Right kidney (tissue), 1 donor: ENCODE measurements at regions not wholly inside any gene's neighbourhood (a gene's known extent, or its start where the extent isn't known, plus 50 kb on each side); places are given as distances from the start of the nearest gene placed in this dataset.

Experiments
- DNase-seq: peaks from one replicate; pipeline ENCODE4 v3.0.0-alpha.2; 2016

DNA sequence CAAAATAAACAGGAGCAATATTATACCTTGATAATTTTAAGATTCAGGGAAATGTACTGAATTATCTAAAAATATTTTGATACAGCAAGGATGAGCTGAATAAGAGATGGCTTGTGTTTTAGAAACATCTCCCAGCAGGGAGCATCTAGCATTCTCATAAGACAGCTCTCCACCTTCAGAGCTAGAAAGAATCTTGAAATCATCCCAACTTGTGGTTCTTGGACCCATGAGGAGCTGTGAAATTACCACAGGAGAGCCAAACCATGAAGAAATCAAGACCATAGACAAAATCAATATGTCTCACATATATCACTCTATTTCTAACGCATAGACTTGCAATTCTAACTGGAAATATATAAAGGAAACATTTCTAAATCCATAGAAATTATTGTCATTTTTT, 210.6 kb upstream of the DKK2 start:
- DNase-seq = no peak

DNA sequence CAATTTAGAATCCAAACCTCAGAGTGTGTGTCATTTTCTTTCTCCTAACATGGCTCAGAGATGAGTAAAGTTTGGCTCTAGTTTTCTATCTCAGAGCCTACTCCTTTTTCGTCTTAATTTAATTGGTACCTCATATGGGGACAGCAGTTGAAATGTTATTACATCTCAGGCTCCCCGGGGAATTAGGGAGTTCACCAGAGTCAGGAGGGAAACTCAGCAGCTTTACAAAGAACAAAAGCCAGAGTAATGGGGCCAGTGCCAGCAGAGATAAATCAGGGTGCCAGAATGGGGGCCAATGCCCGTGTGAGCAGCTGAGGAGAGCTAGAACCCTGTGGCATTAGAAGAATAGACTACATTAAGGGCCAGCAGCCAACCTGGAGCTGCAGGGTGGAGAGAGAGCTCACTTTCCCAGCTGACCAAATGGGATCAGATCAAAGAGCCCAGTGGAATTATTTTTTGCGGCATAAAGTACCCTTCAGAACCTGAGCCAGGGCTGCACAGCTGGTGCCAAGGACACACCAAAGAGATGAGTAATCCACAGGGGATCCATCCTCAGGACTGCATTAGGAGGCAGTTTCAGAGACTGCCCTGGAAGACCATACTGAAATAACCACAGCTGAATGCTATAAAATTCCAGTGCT, 207.1 kb upstream of the DKK2 start:
- DNase-seq = no peak

DNA sequence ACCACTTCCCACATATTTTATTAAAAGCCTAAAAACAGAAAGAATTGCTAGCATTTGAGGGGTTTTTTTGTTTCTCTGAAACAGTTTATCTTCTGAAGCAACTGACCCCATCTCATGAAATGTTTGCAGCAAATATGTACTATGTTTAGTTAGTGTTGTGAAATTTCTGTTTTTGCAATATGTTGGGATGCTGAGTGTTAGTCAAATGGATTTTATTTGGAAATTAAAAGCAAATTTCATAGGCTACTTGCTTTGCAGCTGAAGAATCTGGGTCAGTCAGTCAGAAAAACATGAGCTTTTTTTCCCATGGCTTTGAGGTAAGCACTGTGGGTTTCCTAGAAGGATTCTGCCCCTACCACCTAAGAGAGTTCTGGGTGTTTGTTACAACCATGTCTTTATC, 184.9 kb upstream of the DKK2 start:
- no peak for DNase-seq

DNA sequence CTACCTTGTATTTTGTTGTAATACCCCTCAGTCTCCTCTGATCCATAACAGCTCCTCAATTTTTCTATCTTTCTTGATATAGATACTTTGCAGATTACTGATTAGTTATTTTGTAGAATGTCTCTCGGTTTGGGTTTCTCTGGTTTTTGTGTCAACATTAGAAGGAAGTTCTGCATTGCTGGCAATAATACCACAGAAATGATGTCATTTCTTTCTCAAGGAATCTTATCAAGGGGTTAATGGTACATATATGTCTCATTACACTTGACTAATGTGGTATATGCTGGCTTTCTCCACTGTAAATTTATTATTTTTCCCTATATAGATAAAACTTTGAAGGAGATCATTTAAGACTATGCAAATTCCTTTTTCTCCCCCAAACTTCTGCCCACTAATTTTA, 183.6 kb upstream of the DKK2 start:
- DNase-seq = no peak

DNA sequence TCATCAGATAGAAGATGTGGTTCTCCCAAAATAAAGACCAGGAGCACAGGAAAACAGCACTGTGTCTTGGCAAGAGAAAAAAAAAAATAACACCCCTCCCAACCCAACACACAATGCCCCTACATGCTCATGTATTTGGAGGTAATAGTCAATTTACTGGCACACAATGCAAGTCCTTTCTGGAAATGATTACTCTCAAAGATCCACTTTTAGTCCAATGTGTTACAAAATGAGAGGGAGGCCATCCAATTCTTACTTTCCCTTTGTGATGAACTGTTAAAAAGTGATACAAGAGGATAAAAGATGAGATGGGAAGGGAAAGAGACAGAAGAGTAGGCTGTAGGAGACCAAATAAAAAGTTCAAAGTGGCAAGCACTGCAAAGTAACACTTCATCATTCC, 180.3 kb upstream of the DKK2 start:
- DNase-seq = no peak

DNA sequence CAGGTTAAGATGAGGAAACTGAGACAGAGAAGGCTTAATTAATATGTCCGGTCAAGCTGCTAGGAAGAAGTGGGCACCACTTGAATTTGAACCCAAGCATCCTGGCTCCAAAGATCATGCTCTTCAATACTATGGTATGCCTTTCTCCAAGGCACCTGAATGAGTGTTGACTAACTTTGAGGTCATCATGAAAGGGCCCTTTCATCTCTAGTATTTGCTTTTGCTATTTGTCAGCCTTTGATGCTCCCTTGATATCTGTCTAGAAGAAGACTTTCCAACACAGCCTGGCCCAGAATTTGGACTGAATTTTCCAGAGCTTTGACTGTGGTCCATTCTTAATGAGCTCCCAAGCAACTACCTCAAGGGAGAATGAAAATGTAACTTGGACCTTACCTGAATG, 179.1 kb upstream of the DKK2 start:
- no peak for DNase-seq

DNA sequence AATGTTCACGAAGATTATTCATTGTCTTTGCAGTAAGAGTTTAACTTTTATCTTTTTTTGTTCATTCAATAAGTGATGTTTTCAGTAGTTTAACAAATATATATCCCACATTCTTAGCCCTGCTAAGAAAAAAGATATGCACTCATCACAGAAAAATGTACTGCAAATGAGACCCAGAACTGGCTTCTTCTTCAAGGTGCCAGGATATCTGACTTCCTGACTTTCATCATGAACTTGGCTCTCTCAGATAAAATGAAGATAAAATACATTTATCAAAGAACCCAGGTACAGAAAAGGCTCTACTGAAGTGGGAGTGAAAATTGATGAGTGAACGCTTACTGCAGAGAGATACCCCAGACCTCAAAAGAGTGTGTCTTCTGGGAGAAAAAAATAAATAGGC, 177.8 kb upstream of the DKK2 start:
- DNase-seq = no peak

DNA sequence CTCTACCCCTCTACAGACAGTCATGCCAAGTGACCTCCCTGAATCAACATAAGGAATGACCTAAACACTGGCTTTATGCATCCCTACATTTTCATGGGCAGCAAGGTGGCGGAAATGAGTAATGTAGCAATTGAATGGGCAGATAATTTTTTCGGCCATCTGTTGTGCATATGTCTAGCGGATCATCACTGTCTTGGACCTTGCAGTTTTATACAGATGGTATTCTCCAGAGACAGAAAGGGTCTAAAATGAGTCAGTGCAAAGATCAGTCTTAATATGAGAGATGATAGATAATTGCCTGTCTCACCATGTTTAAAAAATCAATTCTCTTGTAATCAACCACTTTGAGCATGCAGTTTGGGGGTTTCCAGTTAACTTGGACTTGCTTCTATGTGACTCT, 177.3 kb upstream of the DKK2 start:
- DNase-seq = no peak

DNA sequence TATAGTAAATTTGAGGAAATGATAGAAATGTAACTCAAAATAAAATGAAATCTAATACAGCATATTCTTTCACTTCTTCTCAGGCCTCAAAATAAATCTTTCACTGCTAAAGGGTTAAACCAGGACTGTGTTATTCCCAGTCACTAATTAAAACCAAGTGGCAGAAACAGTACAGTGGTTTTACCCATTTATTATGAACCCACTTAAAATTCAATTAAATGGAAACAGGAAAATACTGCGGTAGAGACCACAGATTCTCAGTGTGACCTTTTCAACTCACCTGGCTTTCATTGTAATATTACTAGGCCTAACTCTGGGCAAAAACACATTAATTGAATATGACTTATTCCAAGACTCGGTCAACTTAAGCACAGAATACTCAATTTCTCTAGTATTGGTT, 176.5 kb upstream of the DKK2 start:
- no peak for DNase-seq

DNA sequence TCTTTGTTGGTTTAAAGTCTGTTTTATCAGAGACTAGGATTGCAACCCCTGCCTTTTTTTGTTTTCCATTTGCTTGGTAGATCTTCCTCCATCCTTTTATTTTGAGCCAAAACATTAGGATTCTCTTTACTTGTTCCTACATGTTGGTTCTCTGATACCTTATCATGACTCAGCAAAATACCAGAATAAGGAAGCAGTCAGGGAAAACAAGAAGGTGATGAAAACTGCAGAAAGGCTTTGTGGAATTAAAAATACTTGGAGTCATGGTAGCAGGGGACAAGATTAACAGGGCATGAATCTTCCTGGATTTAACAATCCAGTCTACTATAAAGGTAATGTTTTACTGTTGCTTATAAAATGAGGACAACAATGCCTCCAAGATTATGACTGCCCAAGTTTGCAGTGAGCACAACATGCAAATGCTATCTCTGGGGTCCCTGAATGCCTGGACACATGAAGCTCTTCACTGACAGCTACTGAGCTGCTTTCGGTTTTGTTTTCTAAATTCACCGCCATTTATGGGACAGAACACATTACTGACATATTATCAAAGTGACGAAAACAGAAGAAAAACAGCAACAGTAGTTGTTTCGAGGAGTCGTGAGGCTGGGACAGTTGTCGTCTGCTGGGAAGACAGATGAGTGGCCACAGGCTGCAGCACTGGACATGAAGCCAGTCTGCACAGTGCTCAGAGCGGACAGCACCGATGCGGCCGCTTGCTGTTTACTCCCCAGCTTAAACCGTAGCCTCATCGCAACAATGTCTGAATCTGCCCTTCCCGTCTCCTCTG, 174.5 kb upstream of the DKK2 start:
- no peak for DNase-seq

DNA sequence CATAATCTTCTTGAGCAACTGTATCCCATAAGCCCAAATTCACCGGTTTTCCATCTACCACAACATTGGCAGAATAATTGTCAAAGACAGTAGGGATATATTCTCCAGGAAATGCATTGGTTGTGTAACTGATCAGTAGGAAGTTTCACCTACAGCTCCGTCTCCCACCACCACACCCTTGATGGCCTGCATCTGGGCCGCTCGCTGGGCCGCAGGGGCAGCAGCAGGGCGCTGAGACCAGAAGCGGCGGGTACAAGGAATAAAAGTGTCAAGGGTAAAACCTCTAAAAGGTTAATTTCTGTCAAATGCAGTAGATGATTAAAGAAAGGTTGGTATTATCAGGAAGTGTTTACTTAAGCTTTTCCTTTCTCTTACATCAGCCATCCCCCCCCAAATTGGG, 167.6 kb upstream of the DKK2 start:
- no peak for DNase-seq

DNA sequence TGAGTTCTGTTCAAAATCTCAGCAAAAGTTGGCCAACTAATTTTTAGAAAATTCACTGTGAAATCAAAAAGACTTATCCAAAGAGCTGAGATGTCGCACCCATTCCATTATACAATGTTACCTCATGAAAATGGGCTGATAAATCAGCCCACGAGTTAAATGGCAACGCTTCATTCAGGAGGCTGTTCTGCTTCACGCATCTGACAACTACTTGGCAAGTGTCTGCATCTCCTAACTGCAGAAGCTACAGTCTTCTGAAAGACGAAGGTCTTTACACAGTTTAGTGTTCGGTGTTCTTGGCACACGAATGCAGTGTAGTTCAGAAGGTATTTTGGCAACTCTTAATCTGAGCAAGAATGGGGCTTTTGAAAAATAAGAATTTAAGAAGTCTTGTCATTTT, 166.6 kb upstream of the DKK2 start:
- DNase-seq = no peak

DNA sequence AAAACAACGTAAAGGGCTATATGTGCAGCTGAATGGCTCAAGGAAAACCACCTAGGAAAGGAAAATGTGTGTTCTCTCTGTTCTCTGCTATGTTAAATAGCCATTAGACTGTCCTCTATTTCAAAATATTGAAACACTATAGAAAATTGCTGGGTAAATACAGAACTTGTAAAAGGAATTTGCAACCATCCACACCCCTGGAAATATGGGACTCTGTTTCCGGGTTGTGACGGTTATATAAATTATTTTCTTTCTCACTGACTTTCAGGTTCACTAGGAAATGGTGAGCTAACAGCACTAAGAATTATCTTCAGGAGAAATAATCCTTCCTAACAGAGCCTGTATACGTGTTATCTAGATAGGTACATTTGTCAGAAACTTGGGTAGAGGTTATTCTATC, 161.0 kb upstream of the DKK2 start:
- DNase-seq = no peak

DNA sequence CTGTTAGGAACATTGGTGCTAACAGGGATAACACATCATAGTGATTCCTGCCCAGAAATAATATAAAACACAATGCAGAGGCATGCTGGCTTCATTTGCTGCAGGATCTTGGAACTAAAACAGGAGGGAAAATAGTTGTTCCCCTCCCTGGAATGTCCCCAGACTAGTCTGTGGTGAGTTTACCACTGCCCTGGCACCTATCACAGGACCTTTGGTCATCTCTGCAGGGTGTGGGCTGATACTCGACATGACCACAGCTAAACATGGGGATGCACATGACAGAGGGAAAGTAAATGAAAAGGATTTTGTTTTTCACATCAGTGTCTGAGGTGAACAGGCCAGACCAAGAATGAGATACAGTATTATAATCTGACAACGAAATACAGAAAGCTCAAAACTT, 160.2 kb upstream of the DKK2 start:
- no peak for DNase-seq

DNA sequence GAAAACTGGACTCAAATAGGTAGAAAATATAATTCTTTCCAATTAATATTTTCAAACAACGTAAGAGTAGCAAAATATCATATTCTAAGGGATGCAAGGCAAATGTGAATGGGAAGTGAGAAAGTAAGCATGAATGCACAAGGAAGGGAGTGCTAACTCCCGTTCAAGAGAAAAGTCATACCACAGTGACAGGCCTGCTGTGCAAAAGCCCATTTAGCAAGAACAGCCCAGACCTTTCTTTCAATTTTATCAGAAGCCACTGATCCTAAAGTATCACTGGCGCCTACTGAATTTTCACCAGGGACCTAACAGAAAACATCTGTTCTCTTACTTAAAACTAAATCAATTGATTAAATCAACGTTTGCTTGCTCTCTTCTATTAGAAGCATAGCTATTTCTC, 157.9 kb upstream of the DKK2 start:
- no peak for DNase-seq

DNA sequence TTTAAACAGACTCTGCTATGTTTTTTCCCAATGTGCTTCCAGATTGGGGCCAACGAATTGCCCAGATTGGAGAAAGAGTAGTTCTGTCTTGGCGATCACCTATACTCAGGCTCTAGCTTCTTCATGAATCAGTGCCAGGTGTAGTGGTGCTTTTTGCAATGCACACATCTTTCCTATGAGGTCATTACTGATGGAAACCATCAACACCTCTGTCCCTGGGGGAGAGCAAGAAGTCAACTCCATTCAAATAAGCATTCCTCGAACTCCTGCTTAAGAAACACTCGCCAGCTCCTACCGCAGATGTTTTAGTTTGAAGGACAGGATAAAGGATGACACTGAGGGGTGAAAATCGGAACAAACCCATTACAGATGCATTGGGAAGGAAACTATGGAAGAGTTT, 156.5 kb upstream of the DKK2 start:
- DNase-seq = no peak

DNA sequence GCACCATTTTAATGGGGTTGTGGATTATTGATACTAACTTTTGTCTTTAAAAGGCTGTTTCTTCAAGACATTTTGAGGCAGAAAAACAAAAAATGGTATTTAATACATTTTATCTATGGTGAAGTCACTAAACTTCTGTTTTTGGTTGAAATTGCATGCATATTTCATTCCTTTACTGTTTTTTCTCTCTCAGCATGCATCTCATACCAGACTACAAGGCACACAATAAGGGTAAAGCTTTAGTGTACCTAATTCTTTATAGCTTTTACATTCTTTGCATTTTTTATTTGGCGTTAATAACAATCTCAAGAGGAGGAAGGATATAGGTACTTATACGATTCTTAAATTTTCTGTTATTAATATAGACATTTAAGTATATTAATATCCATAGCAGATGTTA, 151.0 kb upstream of the DKK2 start:
- DNase-seq = no peak

DNA sequence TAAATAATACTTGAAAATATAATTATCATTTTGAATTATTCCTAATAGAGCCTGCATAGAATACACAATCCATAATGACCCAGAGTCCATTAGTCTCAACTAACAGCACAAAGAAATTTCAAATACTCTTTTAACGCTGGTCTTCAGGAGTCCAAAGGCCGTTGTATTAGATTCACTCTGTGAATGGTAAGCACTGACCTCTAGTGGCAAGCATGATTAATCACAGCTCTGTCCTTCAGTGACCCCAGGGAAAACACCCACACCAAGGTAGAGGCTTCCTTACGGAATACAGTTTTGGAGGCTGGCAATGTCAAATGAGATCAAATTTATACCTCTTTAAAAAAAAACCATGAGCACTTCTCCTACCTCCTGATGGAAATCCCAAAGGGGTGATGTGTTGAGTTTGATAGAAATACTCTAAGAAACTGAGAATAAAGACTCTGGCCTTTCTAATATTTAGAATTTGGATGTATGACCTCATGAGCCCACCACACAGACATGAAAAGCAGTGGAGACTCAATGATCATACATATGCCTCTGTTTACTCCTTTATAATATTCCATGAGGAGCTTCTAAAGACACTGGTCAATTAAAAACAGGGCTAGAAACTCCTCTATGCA, 147.2 kb upstream of the DKK2 start:
- DNase-seq = peak; percentile 2

DNA sequence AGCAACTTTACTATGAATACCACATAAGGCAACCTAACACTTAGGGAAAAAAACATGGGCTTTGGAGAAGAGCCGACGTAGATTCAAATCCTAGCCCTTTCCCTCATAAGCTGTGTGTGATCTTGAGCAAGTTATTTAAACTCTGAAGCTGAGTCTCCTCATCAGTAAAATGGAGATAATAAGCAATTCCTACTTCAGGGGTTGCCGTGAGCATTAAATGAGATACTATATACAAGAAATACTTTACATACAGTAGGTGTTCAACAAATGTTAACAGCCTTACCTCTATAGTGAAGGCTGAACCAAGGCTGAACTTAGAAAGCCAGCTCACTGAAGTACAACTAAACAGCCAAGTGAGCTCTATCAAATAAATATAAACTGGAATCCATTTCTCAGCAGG, 146.2 kb upstream of the DKK2 start:
- no peak for DNase-seq

DNA sequence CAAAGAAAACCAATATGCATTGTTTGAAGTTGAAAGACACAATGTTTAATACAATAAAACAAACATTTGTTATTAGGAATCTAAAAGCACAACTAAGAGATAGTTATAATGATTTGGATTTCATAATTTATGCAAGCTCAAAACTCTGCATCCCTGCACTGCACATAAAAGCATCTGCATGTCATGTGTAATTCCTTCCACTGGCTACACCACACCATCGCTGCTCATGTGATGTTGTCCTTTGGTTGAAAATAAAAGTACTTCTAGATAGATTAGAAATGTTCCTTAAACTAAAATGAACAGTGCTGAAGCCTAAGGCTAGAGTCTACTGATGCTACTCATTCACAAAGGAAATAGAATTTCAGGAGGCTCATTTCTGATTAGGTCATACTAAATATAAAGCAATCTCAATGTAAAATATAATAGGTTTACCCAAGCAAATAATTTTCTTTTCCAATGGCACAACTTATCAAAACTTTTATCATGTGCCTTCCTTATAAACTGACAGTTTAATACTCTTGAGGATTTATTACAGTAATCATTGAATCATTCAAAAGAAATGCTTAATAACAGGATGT, 130.8 kb upstream of the DKK2 start:
- no peak for DNase-seq

DNA sequence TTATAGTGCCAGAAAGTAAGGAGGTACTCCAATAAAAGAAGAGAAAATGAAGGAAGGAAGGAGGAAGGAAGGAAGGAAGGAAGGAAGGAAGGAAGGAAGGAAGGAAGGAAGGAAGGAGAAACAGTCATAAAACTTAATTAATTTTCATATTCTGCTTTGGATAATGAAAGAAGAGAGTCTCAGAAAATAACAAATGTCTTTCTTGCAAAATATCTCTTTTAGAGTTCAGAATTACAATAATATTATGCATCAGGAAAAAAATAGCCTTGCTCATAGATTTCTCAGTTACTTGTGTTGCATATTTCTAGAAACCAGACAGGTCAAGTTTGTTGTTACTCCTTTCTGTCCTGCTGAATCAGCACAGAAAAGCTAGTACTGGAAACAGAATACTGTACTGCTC, 130.1 kb upstream of the DKK2 start:
- no peak for DNase-seq

DNA sequence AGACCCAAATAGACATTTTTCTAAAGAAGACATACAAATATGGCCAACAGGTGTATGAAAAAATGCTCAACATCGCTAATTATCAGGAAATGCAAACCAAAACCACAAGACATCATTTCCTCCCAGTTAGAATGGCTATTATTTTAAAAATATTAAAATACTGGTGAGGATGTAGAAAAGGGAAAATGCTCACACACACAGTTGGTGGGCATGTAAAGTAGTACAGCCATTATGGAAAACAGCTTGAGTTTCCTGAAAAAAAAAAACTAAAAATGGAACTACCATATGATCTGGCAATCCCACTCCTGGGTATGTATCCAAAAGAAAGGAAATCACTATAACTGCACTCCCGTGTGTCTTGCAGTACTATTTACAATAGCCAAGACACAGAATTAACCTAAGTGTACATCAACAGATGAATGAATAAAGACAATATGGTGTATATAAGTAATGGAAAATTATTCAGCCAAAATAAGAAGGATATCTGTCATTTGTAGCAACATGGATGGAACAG, 128.9 kb upstream of the DKK2 start:
- no peak for DNase-seq

DNA sequence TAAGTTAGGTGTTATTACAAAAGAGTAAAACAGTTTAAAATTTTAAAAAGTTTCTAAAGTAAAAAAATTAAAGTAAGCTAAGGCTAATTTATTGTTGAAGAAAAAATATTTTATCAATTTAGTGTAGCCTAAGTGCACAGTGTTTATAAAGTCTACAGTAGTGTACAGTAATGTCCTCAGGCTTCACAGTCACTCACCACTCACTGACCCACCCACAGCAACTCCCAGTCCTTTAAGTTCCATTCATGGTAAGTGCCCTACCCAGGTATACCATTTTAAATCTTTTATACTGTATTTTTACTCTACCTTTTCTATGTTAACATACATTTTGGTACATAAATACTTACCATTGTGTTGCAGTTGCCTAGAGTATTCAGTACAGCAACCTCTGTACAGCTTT, 120.3 kb upstream of the DKK2 start:
- no peak for DNase-seq

DNA sequence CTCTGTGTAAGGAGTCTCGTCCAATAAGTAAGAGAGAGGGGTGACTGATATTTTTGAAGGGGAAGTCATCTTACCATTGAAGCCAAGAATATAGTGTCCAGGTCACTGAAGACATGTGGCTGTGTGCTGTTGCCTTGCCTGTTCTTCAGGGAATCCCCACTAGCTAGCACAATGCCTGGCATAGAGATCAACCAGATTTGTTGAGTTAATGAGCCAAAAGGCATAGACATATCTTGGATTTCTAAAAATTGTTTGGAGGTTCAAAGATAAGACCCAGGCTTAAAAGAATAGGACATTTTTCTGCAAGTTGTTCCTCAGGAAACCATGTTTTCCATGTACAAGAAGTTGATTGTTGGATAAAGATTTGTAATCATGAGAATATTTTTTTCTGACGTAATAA, 119.3 kb upstream of the DKK2 start:
- DNase-seq = no peak
